HG02885 (cell line): ENCODE measurements at regions not wholly inside any gene's neighbourhood (a gene's known extent, or its start where the extent isn't known, plus 50 kb on each side); places are given as distances from the start of the nearest gene placed in this dataset.

Experiments used
- ATAC-seq: cut with Tn5 transposase; IDR thresholded peaks from one replicate; pipeline ENCODE4 v1.9.1; 2021; ENCODE audit warnings: mild to moderate bottlenecking; ENCODE audit not compliant: unreplicated experiment, poor library complexity

DNA sequence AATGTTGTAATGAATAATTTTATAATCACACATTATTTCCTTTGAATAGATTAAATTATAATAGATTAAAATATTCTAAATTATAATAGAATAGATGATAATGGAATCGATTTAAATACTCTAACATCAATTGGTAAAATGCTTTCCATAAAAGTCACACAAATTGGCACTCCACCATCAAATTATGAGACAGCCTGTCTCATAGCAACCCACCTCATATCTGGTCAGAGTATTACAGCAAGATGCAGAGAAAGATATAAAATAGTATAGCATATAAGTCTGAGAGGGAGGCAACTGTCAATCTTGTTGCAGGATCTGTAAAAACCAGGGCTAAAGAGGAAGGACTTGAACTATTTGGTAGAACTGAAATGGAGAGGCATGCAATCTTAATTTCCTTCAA is 98.4 kb upstream of the NCKAP5 start:
- no peak for ATAC-seq

GRCh38 chr2:133667085-133667484 is 98.8 kb upstream of the NCKAP5 start:
- ATAC-seq: no peak

- no peak for ATAC-seq
Measured at GRCh38 chr2:133667968-133668367, 99.7 kb upstream of the NCKAP5 start.

- no peak for ATAC-seq
Measured at GRCh38 chr2:133668547-133668946, 100.3 kb upstream of the NCKAP5 start.

GRCh38 chr2:133673305-133673905 is 105.1 kb upstream of the NCKAP5 start:
- ATAC-seq: no peak

DNA sequence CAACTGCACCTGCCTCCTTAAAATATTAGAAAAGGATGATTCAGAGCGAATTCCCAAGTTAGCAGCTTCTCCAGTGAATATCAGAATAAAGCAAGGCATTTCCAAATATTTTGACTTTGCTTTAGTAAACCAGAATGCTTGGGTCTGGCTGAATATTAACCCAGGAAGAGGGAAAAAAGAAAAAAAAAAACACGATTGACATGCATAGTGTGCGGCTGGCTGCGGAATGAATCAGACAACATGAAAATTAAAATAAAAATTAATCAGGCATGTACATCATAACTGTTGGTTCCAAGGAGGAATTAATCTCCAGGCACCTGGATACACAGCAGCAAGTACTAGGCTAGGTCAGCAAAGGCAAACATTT is 105.8 kb upstream of the NCKAP5 start:
- ATAC-seq: no peak

DNA sequence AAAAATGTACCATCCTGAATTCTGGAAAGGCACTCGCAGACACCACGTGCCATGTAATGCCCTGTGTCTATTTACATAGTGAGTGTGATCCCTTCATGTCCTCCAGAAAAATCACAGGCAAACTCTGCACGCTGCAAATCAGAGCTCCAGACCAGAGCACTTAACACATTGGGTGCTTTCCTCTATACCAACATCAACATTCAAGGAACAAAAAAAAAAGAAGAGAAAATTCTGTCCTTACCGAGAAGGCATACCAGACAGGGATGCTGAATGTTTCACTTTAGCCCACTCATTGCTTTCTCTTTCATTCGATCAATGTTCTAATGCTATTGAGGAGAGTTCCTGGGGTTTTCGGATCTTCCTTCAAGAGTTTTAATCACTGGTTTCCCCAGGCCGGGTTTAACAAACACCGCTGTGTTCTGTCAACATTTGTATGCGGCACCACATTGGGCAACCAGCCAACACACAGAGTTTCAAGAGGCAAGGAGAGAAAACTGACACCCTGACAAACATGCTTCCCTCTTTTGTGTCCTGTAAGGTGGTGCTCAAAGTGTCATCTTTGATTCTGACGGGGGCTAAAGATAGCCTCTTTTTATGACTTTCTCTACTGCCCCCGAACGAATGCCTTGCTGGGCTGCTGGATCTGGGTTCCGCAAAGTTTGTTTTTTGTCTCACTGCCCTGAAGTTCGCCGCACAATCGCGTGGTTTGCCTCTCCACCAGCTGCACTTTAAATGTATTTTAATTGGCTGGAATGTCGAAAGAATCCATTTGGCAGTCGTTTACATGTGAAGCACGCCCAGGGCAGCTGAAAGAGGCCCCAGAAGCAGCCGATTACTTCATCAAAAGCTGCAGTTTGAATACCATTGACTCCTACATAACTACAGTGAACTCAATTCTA is 106.4 kb upstream of the NCKAP5 start:
- no peak for ATAC-seq

DNA sequence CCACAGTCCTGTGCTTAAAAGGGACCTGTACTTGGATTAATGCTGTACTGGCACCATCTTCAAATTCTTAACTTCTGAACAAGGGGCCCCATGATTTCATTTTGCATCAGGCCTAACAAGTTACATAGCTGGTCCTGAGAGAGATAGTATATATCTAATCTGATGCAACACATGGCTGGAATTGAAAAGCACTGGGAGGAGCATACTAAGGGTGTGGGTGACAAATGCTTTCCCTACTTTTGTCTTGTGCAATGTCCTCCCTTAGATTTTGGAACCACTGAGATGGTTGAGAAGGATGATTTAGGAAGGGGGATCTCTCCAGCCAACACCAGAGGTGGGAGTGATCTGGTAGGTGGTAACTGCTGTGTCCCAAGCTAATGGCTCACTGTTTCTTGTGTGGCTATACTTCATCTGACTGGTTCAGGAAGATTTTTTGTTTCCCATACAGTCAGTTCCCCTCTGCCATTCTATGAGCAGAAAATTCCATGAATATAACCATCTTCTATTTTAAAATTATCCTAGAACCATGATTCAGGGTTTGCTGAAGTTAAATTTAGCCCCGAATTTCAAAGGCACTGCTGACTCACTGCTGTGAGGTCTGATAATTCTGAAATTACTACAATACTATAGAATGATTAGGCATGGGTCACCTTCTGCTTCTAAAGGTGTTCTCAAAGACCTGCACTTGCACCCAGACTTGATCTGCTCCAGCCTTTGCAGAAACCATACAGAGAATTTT is 108.3 kb upstream of the NCKAP5 start:
- no peak for ATAC-seq

- no peak for ATAC-seq
Measured at GRCh38 chr2:133680343-133681049, 112.2 kb upstream of the NCKAP5 start.

DNA sequence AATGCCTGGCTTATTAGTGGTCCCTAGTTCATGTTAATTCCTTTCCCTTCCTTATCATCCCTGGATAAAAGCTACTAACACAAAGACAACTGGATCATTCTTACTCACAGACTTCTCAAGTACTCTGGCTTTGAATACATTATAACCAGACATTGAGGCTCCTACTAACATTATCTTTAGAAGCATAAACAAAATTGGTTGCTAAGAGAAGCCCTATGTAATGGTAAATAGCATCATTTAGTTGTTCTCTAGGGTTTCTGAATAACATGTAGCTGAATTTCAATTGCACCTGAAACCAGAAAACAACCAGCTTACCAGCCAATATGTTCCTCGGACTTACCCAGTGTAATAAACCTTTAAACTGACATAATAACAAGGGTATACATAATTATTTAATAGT is 114.1 kb upstream of the NCKAP5 start:
- ATAC-seq: no peak

- ATAC-seq: no peak
Measured at GRCh38 chr2:133682906-133683305, 114.6 kb upstream of the NCKAP5 start.

- no peak for ATAC-seq
Measured at GRCh38 chr2:133685636-133686215, 117.5 kb upstream of the NCKAP5 start.

GRCh38 chr2:133690780-133691179 is 122.5 kb upstream of the NCKAP5 start:
- no peak for ATAC-seq

DNA sequence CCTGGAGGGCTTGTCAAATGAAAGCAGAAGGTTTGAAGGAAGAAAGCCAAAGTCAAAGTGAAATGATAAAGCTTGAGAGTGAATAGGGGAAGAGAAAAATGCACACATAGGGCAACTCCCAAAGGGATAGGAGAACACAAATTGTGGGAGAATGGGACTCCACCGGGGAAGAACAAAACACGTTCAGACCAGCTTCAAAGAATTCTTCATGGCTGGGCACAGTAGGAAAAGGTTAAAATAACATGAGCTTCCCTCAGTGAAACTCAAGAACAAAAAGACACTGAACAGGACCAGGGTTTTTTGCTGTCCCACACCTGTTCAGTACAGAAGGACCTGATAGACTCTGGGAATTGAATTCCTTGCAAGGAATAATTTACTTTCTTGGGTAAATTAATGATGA is 123.1 kb upstream of the NCKAP5 start:
- ATAC-seq: no peak

DNA sequence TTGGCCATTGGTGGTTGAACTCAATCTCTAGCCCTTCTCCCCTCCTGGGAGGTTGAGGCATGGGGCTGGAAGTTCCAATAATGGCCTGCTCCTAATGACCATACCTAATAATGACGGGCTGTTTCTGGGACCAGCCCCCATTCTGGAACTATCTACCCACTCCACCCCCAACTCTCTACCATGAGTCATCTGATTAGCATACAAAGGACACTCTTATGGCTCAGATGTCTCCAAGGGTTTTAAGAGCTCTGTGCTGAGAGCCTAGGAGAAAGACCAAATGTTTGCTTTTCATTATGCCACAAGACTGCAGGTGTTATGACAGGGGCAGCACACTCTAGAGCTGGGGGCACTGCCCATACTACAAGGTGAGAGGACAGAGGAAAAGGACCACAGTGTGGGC is 137.0 kb upstream of the NCKAP5 start:
- no peak for ATAC-seq

DNA sequence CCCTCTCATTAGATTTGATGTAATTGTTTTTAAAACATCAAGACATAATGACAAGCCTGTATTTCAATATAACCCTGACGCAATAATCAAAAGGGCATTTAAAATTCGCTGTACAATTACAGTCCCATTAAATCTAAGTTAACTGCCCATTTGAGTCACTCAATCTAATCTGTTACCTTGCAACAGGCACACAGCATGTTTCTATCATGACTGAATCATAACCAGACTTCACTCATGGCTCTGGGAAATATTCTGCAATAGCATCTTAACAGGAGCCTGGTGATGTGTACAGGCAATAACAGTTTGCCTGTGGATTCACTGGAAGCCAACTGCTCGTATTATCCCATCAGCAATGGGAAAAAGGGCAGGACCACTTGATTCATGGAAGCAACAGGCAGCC is 142.3 kb upstream of the NCKAP5 start:
- ATAC-seq: no peak

- no peak for ATAC-seq
Measured at GRCh38 chr2:133711201-133711600, 142.9 kb upstream of the NCKAP5 start.

DNA sequence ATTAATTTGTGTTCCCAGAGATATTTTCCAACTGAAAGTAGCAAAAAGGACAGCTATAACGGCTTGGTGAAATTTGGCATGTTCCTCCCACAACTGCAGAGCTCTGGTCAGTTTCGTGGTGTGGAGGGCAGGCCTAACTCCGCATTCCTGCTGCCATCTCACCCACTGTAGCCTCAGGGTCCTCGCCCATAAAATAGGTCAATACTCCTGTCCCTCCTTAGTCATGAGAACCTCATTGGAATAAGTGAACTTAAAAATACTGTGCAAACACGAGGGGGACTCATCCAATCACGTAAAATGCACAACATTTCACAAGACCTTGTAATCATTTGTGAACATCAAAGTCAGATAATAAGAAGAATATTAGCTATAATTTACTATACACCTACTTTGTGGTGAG is 143.5 kb upstream of the NCKAP5 start:
- ATAC-seq: no peak

DNA sequence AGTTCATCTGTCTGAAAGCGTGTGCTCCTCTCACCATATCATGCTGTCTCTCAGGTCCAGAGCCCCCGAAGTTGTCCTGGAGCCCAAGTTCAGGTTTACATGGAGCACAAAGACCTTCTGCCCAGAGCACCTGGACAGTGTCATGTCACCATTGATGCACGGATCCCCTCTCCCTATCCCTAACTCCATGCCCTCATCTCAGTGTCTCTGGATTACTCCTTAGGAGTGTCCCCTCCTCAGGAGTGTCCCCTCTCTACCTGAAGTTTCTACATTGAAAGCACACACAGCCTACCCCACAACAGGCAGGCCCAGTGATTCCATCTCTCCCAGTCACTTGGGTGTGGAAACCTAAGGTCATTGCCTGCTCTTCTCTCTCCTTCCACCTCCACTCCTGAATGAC is 144.1 kb upstream of the NCKAP5 start:
- ATAC-seq: no peak

DNA sequence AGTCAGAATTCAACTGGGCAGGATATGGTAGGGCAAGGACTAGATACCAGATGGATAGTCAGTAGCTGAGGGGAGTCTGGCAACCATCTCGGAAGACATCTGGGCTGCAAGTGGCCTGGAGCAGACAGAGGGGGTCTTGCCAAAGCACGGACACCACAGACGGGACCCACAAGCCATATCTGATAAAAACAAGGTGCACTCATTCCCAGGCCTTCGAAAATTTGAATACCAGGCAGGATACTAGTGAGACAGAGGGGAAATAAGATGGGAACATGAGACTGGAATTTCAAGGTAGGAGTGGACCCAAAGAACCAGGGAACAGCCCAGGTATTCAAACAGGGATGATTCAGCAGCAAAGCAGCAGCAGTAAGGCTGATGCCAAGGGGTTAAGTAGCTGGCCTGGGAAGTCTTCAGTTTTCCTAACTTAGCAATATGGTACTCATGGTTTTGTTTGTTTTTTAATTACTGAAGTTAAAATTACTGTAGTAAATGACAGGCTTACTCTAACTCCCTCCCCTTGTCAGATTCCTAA is 144.9 kb upstream of the NCKAP5 start:
- ATAC-seq: no peak
